ENCODE measurements at regions not wholly inside any gene's neighbourhood (a gene's known extent, or its start where the extent isn't known, plus 50 kb on each side); places are given as distances from the start of the nearest gene placed in this dataset.

DNA sequence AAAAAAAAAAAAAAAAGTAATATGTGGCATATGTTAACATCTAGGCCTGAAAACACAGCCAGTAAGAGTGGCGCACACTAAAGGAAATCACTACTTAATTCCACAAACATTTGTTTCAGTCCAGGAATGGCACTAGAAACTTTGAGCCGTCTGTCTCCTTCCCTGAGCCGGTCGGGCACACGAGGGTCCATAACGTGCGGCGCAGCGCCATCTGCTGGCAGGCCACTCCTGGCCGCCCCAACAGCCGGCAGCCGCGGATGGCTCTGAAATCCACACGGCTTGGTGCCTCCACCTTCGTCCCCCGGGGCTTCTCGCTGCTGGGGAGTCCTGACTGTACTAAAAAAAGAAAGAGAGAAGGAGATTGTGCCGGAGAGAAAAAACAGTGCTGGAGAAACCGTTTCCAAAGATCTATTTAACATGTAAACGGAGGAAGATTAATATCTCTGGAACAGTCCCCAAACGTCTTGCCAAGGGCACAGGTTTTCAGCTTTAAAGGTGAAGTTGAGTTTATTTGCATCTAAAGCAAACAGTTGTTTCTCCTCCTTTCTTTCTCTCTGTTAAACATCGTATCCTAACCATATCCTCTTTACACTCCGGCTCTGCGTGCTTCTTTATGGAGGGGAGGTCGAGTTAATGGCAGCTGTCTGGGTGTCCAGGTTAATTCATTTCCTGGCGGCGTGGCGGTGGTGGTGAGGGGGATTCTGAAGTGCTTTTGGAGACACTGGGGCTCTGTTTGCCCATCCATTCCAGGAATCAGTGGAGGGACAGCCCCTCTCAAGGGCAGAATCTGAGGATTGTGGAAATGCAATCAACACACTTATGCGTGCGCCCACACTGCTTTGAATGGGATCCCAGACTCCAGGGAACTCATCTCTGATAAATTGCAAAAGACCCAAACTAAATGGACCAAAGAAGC lies 611.3 kb upstream of the SALL1 start:
- DNase-seq: peak; percentile 68

DNA sequence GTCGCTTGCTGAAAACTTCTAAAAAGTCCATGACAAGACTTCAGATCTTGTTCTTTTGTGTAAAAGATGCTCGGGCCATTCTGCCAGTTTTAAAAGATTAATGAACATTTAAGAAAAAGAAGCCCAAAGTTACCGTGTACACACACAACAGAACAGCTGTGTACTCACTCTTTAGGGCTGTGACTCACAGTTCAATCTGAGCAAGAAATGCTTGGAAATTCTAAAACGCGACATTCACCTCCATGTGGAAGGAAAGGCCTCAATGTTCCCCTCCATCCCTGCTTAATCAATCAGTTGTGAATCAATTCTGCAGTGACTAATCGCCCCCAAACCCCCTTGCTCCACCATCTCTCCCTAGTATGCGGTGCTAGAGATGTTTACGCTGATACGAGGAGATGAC lies 609.9 kb upstream of the SALL1 start:
- no peak for DNase-seq

DNA sequence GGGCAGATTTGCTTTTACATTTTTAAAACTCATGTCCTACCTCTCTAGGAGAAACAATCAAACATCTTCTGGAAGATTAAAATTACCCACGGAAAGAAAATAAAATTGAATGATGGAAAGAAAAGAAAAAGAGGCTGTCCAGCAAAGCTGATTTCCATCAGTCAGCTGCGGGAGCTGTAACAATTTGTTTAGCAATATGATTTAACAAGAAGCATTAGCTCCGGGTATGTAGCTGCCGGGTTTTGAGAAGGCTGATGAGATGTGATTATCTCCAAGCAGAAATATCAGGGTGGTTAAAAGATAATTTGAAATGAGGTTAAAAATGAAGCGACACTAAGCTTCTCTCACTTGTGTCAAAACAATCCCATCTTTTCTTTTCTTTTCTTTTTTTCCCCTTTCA lies 608.9 kb upstream of the SALL1 start:
- DNase-seq: no peak

DNA sequence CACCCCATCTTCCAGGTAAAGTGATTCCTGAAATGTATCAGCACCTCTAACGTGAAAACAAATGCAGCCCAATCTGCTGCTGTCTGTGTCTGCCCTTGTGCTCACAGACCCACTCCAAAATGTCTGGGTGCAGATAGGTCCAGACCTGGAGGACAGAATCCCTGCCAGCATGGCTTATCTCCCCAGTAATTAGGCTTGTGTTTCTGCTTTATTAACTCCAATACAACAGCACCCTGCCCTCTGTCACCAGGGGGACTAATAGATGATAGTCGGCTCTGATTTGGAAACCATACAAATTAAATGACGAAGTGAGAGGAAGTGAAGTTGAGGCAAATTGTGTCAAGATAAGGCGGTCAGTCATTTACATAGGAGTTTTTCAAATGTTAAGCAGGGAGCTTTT lies 608.3 kb upstream of the SALL1 start:
- no peak for DNase-seq

DNA sequence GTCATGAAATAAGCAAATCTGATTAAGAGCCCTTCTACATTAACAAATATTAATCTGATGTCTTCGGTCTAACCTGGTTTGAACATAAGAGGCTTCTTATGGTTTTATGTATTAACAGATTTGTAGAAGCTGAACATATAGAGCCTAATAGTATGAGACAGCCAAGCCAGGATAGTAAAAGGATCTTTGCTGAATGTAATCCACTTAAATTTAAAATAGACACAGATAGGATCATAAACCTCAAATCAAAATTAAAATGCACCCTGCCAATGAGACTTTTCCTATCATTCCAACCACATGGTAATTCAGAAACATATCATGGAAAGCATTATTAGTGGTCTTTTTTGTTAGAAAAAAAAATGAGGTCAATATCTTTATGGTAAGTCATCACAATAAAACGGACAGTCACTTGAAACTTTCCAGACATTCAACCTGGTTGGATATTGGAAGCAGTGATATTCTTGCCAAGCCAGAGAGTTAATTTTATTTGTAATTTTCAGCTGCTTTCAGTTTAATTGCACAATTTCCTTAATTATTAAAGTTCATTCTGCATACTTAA lies 606.9 kb upstream of the SALL1 start:
- no peak for DNase-seq

DNA sequence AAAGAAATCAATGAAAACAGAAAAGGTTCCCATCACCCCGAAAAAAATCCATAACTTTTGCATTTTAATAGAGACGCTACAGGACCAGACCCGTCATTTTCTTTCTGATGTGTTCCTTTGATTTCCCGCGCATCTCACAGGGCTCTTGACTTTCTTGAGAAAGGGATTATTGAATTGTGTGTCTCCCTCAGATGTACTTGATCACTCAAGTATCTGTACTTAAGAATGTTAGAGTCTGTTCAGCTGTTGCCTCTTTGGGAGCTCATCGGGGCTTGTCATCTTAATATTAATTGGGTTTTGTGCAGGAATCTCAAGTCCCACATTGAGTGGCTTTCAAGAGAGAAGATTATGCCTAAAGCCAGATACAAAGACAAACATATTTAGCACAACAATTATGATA lies 606.4 kb upstream of the SALL1 start:
- no peak for DNase-seq

DNA sequence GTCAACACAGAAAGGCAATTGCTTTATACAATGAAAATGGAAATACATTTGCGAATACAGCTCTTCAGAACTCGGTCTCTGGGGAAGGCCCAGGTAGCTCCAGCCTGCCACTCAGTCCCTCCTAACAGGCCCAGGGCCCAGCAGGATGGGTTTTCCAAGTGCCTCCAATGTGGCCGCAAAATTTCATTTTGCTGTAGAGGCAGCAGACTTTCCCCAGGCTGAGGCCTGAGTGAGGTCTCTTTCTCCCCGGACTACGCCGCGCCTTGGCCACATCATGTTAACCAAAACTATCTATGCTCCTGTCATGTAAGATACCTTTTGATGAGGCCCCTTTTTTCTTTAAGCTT lies 606.0 kb upstream of the SALL1 start:
- no peak for DNase-seq

DNA sequence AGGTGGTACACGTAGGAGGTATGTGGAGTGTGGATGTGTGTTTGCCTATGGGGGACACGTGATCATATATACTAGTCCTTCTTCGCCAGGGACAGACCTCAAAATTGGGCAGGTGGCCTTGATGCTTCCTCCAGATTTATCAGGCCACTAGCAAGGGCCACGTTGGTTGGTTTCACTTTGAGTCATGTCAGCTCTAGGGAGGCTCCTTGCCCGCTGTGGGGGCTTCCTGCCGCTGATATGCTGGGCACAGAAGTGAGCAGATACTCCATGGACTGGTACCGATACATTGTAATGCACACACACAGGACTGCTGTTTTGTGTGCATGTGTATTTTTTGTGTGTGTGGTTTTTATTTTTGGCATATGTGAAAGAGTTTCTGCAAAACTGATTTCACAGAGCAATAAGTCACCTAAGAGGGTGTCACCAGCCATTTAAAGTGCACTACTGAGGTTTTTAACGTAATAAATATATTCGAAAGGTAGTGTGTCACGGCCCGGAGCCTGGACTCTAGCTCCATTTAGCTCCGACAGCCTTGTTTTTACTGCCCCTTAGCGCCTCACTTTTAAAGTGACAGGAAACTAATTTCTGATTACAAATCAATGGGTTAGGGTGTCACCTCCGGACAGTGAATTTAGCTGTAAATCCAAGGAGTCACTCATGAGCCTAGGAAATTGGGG lies 605.5 kb upstream of the SALL1 start:
- DNase-seq: no peak

DNA sequence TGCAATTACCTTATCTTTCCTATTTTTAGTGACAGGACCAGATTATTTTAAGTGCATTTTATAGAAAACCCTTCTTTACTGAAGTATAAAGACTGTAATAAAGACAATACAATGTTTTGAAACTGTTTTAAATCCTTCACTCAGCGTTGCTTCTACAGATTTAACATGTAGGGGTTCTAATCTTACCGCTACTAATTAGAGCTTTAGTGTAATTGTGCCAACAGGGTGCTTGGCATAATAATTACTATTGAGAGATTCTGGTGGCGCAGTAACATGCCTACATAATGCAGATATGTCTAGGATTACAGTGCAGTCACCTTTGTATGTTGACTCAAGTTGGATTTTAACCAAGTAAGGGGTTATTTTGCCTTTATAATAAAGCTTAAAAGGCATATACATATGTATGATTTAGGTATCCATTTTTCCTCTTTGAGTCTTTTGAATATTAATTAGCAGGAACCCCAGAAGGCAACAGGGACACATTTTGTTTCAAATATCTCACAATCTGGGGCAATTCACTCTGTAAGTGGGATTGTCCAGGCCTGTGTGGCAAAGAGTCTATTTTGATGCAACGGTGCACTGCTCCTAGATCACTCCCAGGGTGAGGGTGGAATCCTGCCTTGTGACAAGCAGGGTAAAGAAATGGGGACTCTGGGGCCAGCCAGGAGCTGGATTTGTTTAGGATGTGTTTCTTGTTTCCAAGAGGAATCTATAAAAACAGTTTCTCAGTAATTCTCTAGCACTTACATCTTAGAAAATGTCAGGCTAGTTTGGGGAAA lies 604.7 kb upstream of the SALL1 start:
- peak; percentile 60 for DNase-seq

DNA sequence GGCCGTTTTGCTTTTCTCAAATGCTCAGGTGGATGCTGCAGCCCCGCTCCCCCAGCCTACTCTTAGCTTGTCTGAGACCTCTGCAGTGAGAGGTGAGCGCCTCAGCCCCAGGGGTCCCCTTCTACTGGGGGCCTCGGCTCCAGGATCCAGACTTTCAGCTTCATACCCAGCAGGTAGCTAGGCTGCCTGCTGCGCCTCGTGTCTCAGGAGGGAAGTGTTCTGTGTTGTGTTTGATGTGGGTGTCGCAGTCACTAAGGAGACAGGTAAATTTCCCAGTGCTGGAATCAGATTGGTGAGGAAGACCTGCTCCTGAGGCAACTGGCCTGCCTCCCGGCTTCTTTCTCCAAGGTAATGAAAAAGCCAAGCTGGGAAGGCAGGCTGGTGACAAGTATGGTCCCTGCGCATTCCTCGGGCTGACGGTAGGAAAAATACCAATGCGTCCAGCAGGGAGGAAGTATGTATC lies 604.0 kb upstream of the SALL1 start:
- DNase-seq: peak; percentile 64

DNA sequence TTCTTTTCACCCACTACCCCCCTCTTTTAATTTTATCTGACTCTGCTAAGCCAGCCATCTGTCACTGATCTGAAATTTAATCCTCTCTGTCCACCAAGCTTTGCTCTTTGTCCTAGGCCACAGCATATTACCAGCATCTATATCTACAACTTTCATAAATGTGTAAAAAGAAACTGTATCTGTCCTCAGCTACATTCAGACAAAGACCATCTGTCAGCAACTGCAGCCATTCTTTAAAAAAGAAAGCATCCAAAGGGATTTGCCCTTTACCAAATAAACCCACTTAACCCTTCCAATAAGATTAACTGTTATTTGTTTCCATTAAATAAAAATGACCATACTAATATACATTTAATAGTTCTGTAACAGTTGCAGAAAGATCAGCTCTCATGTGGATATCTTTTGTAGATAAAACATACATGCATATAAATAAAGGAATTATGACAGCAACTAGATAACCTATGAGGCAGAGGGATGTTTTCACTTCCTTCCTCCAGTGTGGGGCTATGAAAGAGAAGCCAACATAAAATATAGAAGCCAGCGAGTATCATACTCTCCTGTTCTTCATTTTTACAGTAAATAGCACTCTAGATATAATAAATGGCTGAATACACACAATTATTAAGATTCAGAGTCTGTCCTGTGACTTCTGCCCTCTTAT lies 602.5 kb upstream of the SALL1 start:
- peak; percentile 23 for DNase-seq

DNA sequence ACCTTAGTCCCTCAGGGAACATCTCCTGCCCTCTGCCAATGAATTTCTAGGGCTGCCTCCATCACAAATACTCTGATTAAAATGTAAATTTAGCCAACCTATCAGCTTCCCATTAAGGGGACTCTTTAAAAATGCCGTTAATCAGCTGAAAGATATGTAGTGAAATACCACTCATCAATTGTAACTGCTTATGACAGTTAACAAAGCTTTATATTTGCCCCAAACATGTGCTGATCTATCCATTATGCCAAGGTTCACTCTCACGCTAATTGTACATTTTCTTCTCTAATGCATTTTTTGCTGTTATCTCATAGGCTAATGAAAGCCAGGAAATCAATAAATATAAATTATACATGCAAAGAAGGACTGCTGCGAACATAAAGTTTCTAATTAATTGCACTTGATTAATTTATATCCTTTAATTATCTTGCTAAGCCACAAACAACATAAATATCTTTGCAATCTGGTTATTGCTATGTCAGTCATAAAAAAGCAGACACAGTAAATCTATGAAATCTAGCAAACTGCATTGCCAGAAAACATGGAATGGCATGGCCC lies 601.4 kb upstream of the SALL1 start:
- no peak for DNase-seq

DNA sequence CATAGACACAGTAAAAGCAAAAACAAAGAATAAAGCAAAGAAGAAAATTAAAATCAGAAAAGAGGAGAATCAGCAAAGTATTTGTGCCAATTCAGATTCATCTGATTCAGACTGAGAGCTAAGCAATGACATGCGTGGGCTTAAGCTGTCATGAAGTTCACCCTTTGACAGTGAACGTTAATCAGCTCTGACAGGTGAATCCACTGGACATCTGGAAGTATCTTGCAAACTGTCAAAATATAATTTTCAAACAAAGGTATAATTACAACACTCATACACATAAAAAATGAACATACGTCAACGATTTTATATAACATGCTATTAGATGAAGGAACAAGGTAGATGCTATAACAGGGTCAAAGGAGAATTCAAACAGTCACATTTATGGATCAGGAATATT lies 596.3 kb upstream of the SALL1 start:
- peak; percentile 56 for DNase-seq

DNA sequence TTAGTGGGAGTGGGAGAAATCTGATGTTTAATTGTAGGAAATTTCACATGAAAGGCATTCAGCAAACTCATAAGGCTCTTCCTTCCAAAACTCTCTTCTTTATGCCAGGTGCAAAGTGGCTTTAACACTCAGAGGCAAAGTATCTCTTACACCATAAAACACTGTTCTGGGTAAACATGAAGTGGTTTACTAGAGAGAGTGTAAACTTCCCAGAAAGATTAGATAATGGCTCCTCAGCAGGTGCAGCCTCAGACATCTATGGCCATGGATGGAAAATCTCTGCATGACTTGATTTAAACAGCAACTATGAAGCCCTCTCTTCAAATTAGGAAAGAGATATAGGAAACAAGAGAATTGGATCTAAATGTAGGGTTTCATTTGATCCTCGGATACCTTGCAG lies 583.1 kb upstream of the SALL1 start:
- DNase-seq: peak; percentile 32

DNA sequence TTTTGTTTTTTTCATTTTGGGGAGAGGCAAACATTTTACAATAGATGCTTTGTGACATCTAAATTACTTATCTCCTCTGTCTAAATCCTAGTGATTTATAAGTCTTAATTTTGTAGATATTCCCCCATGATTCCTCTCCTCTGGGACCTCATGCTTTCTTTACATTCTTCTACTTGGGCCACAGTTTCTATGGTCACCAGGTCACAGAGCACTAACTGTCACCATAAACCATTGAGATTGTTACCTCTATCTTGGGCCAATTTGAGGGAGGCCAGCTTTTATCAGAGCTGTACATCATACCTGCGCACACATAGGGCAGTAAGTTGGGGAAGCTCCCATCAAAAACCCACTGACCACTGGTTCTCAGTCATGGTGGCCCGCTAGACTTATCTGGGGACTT lies 582.1 kb upstream of the SALL1 start:
- DNase-seq: no peak

DNA sequence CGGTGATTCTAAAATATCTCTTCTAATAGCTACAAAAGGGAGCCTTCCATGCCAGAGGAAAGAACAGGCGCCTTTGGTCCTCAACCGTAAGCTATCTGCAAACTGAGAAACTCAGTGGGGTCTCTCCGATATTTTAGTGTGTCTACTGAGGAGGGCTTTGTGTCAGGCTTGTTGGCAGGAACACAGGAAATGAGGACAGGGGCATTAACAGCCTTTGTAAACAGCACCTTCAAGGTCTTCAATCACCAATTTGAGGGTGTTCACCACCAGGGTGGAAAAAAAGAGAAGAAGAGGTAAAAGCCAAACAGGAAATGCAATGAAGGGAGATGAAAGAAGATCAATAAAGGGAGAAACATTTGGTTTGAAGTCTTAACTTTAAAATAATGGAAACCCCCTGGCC lies 580.1 kb upstream of the SALL1 start:
- peak; percentile 46 for DNase-seq

DNA sequence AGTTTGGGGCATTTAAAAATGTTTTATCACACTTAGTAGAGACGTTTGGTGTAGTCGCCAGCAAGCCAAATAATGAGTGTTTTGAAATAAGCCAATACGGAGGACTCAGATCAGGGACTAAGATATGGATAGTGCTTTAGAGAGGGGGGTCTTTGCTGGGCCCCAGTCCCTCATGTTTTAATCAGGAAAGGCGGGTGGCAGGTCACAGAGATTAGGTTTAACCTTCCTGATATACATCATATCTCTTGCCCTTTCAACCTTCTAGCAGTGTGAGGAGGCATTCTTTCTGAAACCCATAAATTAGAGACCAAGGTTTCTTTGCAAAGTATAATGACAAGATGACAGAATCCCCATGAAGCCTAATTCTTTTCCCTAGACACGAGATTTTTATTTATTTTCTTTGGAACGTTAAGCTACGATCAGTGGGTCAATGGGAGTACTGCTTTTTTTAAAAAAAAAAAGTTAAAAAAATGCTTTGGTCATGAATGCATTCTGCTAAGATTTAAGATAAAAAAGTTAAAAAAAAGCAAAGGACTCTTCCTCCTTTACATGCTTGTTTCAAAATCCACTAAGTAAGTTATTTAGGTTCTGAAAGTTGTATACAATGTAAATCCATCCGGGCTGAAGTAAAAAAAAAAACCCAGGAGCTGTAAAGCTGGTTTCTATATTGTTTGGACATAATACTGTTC lies 572.1 kb upstream of the SALL1 start:
- DNase-seq: no peak

DNA sequence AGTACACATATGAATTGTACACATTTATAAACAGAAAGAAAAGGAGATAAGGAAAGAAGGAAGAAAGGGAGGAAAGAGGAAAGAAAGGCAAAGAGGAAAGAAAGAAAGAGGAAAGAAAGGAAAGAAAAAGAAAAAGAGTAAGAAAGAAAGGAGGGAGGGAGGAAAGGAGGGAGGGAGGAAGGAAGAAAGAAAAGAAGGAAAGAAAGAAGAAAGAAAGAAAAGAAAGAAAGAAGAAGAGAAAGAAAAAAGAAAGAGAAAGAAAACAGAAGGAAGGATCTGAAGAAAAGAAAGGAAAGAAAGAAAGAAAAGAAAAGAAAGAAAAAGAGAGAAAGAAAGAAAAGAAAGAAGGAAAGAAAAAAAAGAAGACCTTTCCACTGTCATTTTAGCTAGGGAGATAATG lies 571.4 kb upstream of the SALL1 start:
- DNase-seq: no peak

DNA sequence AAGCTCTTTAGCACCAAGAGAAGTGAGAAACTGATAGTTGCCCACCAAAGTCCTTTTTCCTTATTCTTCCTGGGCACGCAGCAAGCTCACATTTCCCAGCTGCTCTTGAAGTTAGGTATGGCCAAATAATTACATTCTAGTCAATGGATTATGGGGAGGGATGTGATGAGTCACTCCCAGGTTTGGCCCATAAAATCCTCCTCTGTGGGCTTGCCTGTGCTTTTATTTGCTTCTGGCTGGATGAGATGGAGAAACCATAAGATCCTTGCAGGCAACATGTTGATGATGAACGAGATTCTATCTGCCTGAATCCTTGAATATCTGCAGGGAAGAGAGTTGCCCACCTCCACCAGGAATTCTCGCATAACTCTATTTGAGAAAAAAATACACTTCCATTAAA lies 568.3 kb upstream of the SALL1 start:
- no peak for DNase-seq

DNA sequence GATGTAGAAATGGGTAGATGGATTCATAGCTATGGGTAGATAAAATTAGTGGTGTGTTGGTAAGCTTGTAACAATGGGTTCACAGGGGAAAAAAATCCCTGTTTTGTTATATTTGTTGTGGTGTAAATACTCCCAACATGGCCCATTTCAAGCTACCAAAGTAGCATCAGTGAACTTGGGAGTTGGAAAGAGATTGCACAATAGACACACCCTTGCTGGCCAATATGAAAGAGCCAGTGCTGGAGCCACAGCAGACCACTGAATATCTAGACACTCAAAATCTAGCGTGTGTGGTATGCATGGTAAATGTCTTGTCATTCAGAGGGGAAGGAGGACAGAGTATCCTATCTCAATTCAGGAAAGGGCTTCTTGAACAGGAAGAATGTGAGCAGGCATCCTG lies 565.1 kb upstream of the SALL1 start:
- DNase-seq: no peak

DNA sequence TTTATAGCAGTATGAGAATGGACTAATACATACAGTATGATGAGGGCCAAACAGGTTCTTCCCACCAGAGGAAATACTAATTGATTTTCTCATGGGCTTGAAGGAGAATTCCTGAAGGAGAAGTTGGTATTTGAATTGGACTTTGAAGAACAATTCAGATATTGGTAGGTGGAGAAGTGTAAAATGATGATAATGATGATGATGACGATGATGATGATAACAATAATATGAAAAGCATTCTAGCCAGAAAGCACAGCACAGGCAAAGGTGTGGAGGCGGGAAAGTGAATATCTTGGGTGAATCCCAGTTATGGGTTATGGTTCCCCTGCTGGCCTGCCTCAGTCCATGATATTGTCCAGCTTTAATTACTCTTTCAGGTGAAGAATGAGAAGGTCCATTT lies 562.4 kb upstream of the SALL1 start:
- DNase-seq: no peak

Data from NCI-H69 (cell line).